ENCODE measurements at regions not wholly inside any gene's neighbourhood (a gene's known extent, or its start where the extent isn't known, plus 50 kb on each side); places are given as distances from the start of the nearest gene placed in this dataset.

DNA sequence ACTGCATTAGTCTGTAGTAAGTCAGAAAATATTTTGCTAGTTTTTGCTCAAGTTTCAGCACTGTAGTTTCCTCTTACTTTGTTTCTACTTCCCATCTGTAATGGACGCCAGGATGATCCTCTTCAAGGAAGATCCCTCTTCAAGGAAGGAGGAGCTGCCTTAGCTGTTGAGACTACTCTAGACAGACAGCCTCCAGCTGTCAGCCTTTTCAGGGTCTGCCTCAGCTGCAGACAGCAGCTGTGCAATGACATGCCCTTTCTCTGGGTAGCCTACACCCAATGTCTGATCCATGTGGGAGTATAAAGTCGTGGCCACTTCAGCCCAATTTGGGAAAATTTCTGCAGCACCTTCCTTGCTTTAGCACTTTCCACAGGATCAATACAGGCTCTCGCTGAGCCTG is 281.0 kb upstream of the MAOA start:
- TF ChIP-seq SIN3A (IDR thresholded peaks at IDR 0.05; ENCODE audit: borderline replicate concordance, insufficient read depth, low read length), result no peak
- TF ChIP-seq, protein P1, sequence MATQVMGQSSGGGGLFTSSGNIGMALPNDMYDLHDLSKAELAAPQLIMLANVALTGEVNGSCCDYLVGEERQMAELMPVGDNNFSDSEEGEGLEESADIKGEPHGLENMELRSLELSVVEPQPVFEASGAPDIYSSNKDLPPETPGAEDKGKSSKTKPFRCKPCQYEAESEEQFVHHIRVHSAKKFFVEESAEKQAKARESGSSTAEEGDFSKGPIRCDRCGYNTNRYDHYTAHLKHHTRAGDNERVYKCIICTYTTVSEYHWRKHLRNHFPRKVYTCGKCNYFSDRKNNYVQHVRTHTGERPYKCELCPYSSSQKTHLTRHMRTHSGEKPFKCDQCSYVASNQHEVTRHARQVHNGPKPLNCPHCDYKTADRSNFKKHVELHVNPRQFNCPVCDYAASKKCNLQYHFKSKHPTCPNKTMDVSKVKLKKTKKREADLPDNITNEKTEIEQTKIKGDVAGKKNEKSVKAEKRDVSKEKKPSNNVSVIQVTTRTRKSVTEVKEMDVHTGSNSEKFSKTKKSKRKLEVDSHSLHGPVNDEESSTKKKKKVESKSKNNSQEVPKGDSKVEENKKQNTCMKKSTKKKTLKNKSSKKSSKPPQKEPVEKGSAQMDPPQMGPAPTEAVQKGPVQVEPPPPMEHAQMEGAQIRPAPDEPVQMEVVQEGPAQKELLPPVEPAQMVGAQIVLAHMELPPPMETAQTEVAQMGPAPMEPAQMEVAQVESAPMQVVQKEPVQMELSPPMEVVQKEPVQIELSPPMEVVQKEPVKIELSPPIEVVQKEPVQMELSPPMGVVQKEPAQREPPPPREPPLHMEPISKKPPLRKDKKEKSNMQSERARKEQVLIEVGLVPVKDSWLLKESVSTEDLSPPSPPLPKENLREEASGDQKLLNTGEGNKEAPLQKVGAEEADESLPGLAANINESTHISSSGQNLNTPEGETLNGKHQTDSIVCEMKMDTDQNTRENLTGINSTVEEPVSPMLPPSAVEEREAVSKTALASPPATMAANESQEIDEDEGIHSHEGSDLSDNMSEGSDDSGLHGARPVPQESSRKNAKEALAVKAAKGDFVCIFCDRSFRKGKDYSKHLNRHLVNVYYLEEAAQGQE (IDR thresholded peaks at IDR 0.05; ENCODE audit: insufficient read depth in 1 of 2, low read depth in 2 of 2, low read length in 2 of 2), result no peak
- no peak for TF ChIP-seq FOXP2 (optimal IDR thresholded peaks at IDR 0.05; ENCODE audit: borderline replicate concordance, extremely low read depth, extremely low read length, insufficient read depth)
- TF ChIP-seq POLR2AphosphoS5 (IDR thresholded peaks at IDR 0.05; ENCODE audit: low read depth, low read length), result no peak
- TF ChIP-seq TAF1 (IDR thresholded peaks at IDR 0.05; ENCODE audit: borderline replicate concordance, insufficient read depth, low read length), result no peak

DNA sequence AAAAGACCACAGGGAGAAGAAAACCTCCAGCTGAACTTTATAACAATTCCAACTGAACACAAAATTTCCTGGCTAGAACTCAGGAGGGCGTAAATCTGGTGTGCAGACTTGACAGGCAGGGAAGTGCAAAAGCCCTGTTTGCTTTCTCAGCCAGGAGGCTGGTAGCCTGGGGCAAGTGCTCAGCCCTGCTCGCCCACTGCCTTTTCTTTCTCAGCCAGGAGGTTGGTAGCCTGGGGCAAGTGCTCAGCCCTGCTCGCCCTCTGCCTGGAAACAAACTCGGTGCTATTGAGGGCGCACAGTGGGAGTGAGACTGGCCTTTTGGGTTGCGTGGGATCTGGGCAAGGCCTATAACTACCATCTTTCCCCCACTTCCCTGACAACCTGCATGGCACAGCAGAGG is 275.4 kb upstream of the MAOA start:
- TF ChIP-seq POLR2AphosphoS5 (IDR thresholded peaks at IDR 0.05; ENCODE audit: low read depth, low read length), result no peak
- TF ChIP-seq TAF1 (IDR thresholded peaks at IDR 0.05; ENCODE audit: borderline replicate concordance, insufficient read depth, low read length), result no peak
- TF ChIP-seq, protein P1 (IDR thresholded peaks at IDR 0.05; ENCODE audit: insufficient read depth in 1 of 2, low read depth in 2 of 2, low read length in 2 of 2), result no peak
- TF ChIP-seq SIN3A (IDR thresholded peaks at IDR 0.05; ENCODE audit: borderline replicate concordance, insufficient read depth, low read length), result no peak

DNA sequence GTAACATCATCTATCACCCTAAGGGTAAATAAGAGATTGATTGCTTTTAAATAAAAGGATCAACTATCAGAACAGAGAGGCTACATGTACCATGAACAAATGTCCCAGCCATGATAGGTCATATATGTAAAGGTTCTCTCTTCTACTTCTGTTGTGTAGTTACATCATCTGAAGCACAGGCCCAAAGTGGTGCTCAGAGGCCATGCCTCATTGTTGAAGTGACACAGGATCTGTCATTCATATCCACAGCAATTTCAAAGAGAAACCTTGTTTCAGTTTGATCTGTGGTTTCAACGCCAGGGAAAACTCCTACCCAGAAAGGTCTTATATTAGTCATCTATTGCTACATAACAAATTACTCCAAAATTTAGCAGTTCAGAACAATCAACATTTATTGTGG is 269.2 kb upstream of the MAOA start:
- no peak for TF ChIP-seq FOXP2 (optimal IDR thresholded peaks at IDR 0.05; ENCODE audit: borderline replicate concordance, extremely low read depth, extremely low read length, insufficient read depth)
- no peak for TF ChIP-seq POLR2AphosphoS5 (IDR thresholded peaks at IDR 0.05; ENCODE audit: low read depth, low read length)
- TF ChIP-seq, protein P1 (IDR thresholded peaks at IDR 0.05; ENCODE audit: insufficient read depth in 1 of 2, low read depth in 2 of 2, low read length in 2 of 2), result no peak
- no peak for TF ChIP-seq TAF1 (IDR thresholded peaks at IDR 0.05; ENCODE audit: borderline replicate concordance, insufficient read depth, low read length)
- TF ChIP-seq SIN3A (IDR thresholded peaks at IDR 0.05; ENCODE audit: borderline replicate concordance, insufficient read depth, low read length), result no peak

DNA sequence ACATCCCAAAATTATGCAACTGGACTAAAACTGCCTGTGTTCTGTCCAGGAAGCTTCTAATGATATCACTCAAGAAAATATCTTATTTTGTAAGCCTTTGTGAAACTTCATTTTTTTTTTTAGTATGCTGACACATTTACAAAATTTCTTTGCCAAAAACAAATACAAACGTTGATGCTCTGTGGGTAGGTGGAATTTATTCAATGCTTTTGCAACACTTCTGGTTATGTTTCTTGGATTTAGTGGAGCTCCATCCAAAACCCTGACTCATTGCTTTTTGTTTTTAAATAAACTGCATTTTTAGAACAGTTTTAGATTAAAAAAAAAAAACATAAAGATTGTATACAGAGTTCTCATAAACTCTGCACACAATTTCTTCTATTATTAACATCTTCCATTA is 250.9 kb upstream of the MAOA start:
- TF ChIP-seq POLR2AphosphoS5 (IDR thresholded peaks at IDR 0.05; ENCODE audit: low read depth, low read length), result no peak
- TF ChIP-seq FOXP2 (optimal IDR thresholded peaks at IDR 0.05; ENCODE audit: borderline replicate concordance, extremely low read depth, extremely low read length, insufficient read depth), result no peak
- TF ChIP-seq TAF1 (IDR thresholded peaks at IDR 0.05; ENCODE audit: borderline replicate concordance, insufficient read depth, low read length), result no peak
- TF ChIP-seq SIN3A (IDR thresholded peaks at IDR 0.05; ENCODE audit: borderline replicate concordance, insufficient read depth, low read length), result no peak

DNA sequence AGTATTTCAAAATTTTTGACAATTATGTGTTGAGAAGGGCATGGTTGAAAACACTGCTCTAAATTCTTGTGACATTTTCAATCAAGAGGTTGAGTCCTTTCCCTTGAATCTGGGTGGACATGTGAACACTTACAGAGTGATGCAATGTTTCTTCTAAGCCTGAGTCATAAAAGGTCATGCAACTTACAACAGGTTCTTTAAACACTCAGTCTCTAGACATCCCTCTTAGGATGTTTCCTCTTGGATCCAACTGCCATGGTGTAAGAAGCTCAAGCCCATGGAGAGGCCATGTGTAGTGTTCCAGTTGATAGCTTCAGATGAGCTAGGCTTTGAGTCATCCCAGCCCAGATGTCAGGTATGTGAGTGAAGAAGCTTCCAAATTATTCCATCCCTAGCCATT is 232.2 kb upstream of the MAOA start:
- TF ChIP-seq FOXP2 (optimal IDR thresholded peaks at IDR 0.05; ENCODE audit: borderline replicate concordance, extremely low read depth, extremely low read length, insufficient read depth), result no peak
- no peak for TF ChIP-seq SIN3A (IDR thresholded peaks at IDR 0.05; ENCODE audit: borderline replicate concordance, insufficient read depth, low read length)
- TF ChIP-seq, protein P1 (IDR thresholded peaks at IDR 0.05; ENCODE audit: insufficient read depth in 1 of 2, low read depth in 2 of 2, low read length in 2 of 2), result no peak
- TF ChIP-seq POLR2AphosphoS5 (IDR thresholded peaks at IDR 0.05; ENCODE audit: low read depth, low read length), result no peak
- TF ChIP-seq TAF1 (IDR thresholded peaks at IDR 0.05; ENCODE audit: borderline replicate concordance, insufficient read depth, low read length), result no peak
